D721Med (cell line): ENCODE measurements at regions not wholly inside any gene's neighbourhood (a gene's known extent, or its start where the extent isn't known, plus 50 kb on each side); places are given as distances from the start of the nearest gene placed in this dataset.

Experiments used
- DNase-seq: peaks from one replicate; pipeline ENCODE4 v3.0.0; 2011; ENCODE audit warnings: low spot score; ENCODE audit not compliant: insufficient read length
- FAIRE-seq: peaks from 2 replicates; lab custom pipeline; 2011; peaks lifted over from hg19 to GRCh38; lab: Jason Lieb, UNC
- TF ChIP-seq, protein P1 (sequence below): IDR thresholded peaks from 2 replicates; pipeline ENCODE4 v1.5.1; 2012; ENCODE audit warnings: mild to moderate bottlenecking, control low read depth; ENCODE audit not compliant: insufficient read depth; ENCODE audit errors: missing control alignments

GRCh38 chr17:55668312-55668920 is 54.2 kb downstream of the TMEM100 start:
- TF ChIP-seq, protein P1, sequence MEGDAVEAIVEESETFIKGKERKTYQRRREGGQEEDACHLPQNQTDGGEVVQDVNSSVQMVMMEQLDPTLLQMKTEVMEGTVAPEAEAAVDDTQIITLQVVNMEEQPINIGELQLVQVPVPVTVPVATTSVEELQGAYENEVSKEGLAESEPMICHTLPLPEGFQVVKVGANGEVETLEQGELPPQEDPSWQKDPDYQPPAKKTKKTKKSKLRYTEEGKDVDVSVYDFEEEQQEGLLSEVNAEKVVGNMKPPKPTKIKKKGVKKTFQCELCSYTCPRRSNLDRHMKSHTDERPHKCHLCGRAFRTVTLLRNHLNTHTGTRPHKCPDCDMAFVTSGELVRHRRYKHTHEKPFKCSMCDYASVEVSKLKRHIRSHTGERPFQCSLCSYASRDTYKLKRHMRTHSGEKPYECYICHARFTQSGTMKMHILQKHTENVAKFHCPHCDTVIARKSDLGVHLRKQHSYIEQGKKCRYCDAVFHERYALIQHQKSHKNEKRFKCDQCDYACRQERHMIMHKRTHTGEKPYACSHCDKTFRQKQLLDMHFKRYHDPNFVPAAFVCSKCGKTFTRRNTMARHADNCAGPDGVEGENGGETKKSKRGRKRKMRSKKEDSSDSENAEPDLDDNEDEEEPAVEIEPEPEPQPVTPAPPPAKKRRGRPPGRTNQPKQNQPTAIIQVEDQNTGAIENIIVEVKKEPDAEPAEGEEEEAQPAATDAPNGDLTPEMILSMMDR = no peak
- DNase-seq = no peak
- no peak for FAIRE-seq

GRCh38 chr17:55666806-55667205 is 55.9 kb downstream of the TMEM100 start:
- DNase-seq (no peak), FAIRE-seq (no peak)
- TF ChIP-seq, protein P1 = no peak

- TF ChIP-seq, protein P1 = no peak
- DNase-seq (no peak), FAIRE-seq (no peak)
These were observed 58.4 kb downstream of the TMEM100 start for GRCh38 chr17:55664287-55664686.

DNA sequence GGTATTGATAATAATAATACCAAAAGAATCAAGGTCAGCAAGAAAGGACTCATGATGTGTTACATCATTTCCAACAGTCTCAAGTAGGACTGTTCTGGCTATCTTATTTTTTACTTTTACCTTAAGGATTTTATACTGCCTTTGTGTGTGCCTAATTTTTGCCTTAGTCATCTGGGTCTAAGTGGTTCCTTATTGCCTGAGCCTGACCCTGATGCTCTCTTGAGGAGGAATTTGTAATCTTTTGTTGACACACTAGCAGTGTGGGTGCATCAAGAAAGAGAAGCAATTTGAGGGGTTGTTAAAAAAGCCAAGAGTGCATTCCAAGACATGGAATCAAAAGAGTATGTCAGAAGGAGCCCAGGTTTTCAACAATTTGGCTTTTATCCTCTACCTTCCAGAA is 59.3 kb downstream of the TMEM100 start:
- no peak for DNase-seq
- TF ChIP-seq, protein P1 = no peak
- FAIRE-seq = no peak

- FAIRE-seq (no peak), DNase-seq (no peak)
- TF ChIP-seq, protein P1 = no peak
These were observed 60.5 kb downstream of the TMEM100 start for GRCh38 chr17:55661963-55662834.

GRCh38 chr17:55661256-55661758 is 61.4 kb downstream of the TMEM100 start:
- TF ChIP-seq, protein P1 = no peak
- DNase-seq (no peak), FAIRE-seq (no peak)
